ENCODE measurements at regions not wholly inside any gene's neighbourhood (a gene's known extent, or its start where the extent isn't known, plus 50 kb on each side); places are given as distances from the start of the nearest gene placed in this dataset.

DNA sequence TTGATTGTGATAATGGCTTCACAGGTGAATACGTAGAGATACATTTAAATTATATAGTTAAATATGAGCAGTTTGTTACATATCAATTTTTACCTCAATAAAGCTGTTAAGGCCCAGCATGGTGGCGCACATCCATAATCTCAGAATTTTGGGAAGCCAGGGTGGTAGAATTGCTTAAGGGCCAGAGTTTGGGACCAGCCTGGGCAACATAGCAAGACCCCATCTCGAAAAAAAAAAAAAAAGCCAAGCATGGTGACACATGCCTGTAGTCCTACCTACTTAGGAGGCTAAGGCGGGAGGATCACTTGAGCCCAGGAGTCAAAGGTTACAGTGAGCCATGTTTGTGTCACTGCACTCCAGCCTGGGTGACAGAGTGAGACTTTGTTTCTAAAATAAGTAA is 138.7 kb upstream of the TMEM161B start:
- Mint-ChIP-seq H3K4me3 (ENCODE audit: unreplicated experiment) (no peak overlapping the region), H3K36me3 (ENCODE audit: unreplicated experiment) (no peaks in the 10 kb centered on the region), H3K4me1 (ENCODE audit: unreplicated experiment) (no peaks in the 10 kb centered on the region), H3K9me3 (ENCODE audit: unreplicated experiment) (no peaks in the 10 kb centered on the region), H3K27me3 (ENCODE audit: unreplicated experiment) (peaks cover 7% of the 10 kb centered on the region), H3K27ac (ENCODE audit: unreplicated experiment) (no peak overlapping the region)
- no peak for DNase-seq (ENCODE audit: extremely low spot score, unreplicated experiment)
- no peak for TF ChIP-seq CTCF (IDR thresholded peaks at IDR 0.05)

- no peaks in the 10 kb centered on the region for H3K36me3 Mint-ChIP-seq (ENCODE audit: unreplicated experiment)
- DNase-seq (ENCODE audit: extremely low spot score, unreplicated experiment): no peak
- no peaks in the 10 kb centered on the region for H3K4me1 Mint-ChIP-seq (ENCODE audit: unreplicated experiment)
- no peak overlapping the region for H3K27ac Mint-ChIP-seq (ENCODE audit: unreplicated experiment)
- no peaks in the 10 kb centered on the region for H3K9me3 Mint-ChIP-seq (ENCODE audit: unreplicated experiment)
- H3K27me3 Mint-ChIP-seq (ENCODE audit: unreplicated experiment): peaks cover 10% of the 10 kb centered on the region
- TF ChIP-seq CTCF (IDR thresholded peaks at IDR 0.05): no peak
- no peak overlapping the region for H3K4me3 Mint-ChIP-seq (ENCODE audit: unreplicated experiment)
Observed at GRCh38 chr5:88405783-88406182, 137.1 kb upstream of the TMEM161B start.

GRCh38 chr5:88404405-88404804 is 135.8 kb upstream of the TMEM161B start:
- no peak for TF ChIP-seq CTCF (IDR thresholded peaks at IDR 0.05)

DNA sequence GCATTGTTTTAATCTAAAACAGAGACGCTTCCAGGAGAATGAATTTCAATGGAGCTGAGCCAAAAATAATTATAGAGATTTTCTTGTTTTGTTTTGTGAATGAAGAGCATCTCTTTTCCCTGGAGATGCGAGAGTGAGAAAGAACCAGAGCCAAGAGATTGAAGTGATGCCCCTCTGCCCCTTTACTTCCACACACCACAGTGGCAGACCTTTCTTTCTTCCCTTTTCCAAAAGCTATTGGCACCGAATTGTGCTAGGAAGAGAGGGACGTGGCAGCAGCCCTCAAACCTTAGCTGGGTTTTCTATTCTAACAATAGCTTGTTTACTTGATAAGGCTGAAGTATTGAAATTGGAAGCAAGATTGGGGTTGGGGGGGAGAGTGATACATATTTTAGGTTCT is 133.0 kb upstream of the TMEM161B start:
- Mint-ChIP-seq H3K9me3 (ENCODE audit: unreplicated experiment) (no peaks in the 10 kb centered on the region), H3K36me3 (ENCODE audit: unreplicated experiment) (no peaks in the 10 kb centered on the region), H3K27ac (ENCODE audit: unreplicated experiment) (no peak overlapping the region), H3K4me3 (ENCODE audit: unreplicated experiment) (no peak overlapping the region), H3K4me1 (ENCODE audit: unreplicated experiment) (peaks cover 2% of the 10 kb centered on the region), H3K27me3 (ENCODE audit: unreplicated experiment) (peaks cover 14% of the 10 kb centered on the region)
- no peak for TF ChIP-seq CTCF (IDR thresholded peaks at IDR 0.05)
- DNase-seq (ENCODE audit: extremely low spot score, unreplicated experiment): no peak

More at GRCh38 chr5:88404405-88404804, 135.8 kb upstream of the TMEM161B start:
- Mint-ChIP-seq H3K4me3 (ENCODE audit: unreplicated experiment) (no peak overlapping the region), H3K27me3 (ENCODE audit: unreplicated experiment) (peaks cover 10% of the 10 kb centered on the region), H3K4me1 (ENCODE audit: unreplicated experiment) (no peaks in the 10 kb centered on the region), H3K27ac (ENCODE audit: unreplicated experiment) (no peak overlapping the region), H3K36me3 (ENCODE audit: unreplicated experiment) (no peaks in the 10 kb centered on the region), H3K9me3 (ENCODE audit: unreplicated experiment) (no peaks in the 10 kb centered on the region)
- no peak for DNase-seq (ENCODE audit: extremely low spot score, unreplicated experiment)

DNA sequence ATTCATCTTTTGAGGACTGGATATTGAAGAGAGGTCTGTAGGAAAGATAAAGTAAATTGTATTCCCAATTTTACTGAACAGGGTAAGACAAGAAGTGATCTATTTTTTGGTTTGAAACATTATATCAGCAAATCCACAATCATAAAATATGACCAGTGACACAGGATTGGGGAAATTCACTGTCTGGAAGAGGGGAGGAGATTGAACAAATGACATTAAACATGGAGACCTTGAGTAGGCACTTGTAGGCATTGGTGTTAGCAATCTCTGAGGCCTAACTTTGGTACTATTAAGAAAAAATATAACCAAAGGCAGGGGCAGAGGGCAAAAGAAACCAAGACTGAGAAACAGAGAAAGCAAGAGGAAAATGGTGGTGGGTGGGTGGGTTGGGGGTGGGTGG is 132.6 kb upstream of the TMEM161B start:
- DNase-seq (ENCODE audit: extremely low spot score, unreplicated experiment): no peak
- Mint-ChIP-seq H3K4me1 (ENCODE audit: unreplicated experiment) (peaks cover 2% of the 10 kb centered on the region), H3K9me3 (ENCODE audit: unreplicated experiment) (no peaks in the 10 kb centered on the region), H3K27me3 (ENCODE audit: unreplicated experiment) (peaks cover 14% of the 10 kb centered on the region), H3K36me3 (ENCODE audit: unreplicated experiment) (no peaks in the 10 kb centered on the region), H3K4me3 (ENCODE audit: unreplicated experiment) (no peak overlapping the region), H3K27ac (ENCODE audit: unreplicated experiment) (no peak overlapping the region)
- no peak for TF ChIP-seq CTCF (IDR thresholded peaks at IDR 0.05)
